ENCODE measurements at regions not wholly inside any gene's neighbourhood (a gene's known extent, or its start where the extent isn't known, plus 50 kb on each side); places are given as distances from the start of the nearest gene placed in this dataset.

GRCh38 chr6:168197636-168198301 is 118.8 kb upstream of the FRMD1 start:
- Mint-ChIP-seq H3K4me3 (no peak overlapping the region), H3K27me3 (no peaks in the 10 kb centered on the region), H3K4me1 (no peaks in the 10 kb centered on the region), H3K27ac (no peak overlapping the region), H3K9me3 (no peaks in the 10 kb centered on the region), H3K36me3 (no peaks in the 10 kb centered on the region)
- ATAC-seq (ENCODE audit: low read depth) (no peak), DNase-seq (no peak)
- POLR2A ChIA-PET: no interaction called here

DNA sequence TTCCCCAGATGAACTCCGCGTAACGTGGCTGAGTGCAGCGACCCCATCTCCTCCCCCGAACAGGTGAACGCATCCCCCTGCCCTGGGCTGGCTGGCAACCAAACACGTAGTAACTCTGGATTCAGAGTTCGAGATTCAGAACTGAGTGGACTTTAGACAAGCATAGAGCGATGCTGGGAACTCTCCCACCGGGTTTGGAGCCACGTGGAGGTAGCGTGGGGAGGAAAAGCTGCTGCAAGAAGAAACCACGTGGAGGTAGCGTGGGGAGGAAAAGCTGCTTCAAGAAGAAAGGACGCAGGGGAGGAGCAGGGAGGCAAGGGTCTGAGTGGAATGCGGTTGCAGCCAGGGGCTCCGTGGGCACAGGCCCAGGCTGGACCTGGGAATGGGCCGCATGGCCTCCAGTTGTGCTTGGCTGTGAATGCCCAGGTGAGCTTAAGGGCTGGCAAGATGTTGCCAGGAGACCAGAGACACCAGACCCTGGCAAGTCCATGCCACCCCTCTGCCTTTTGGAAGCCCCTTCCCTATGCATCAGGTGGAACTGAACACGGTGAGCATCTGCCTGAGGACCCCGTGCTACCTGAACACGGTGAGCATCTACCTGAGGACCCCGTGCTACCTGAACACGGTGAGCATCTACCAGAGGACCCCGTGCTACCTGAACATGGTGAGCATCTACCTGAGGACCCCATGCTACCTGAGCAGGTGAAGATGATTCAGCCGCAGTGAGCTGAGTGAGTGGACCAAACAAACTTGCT is 118.0 kb upstream of the FRMD1 start:
- no peak for DNase-seq

DNA sequence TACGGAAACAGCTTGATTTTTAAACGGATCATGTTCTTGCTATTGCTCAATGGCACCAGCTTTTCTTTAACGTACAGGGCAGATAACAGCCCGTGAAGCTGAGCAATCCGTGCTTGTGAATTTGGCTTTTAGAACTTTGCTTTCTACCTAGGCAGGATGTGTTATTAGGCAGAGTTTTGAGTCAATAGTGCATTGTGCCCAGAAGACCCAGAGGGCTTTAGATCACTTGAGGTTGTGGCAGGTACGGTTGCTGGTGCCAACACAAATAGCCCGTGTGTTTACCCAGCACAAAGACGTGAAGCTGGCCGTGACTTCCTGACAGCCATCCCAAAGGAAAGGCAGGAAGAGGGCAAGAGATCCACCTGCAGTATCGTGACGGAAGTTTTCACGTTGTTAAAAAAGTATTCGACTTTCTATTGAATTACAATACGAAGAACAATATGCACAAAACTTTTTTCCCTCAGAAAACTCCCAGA is 117.4 kb upstream of the FRMD1 start:
- ATAC-seq (ENCODE audit: low read depth) (no peak), DNase-seq (no peak)
- Mint-ChIP-seq H3K9me3 (no peaks in the 10 kb centered on the region), H3K4me3 (no peak overlapping the region), H3K27me3 (no peaks in the 10 kb centered on the region), H3K27ac (no peak overlapping the region), H3K4me1 (no peaks in the 10 kb centered on the region), H3K36me3 (no peaks in the 10 kb centered on the region)
- POLR2A ChIA-PET: no interaction called here

More for the DNA sequence above, 118.0 kb upstream of the FRMD1 start:
- Mint-ChIP-seq H3K4me3 (no peak overlapping the region), H3K27me3 (no peaks in the 10 kb centered on the region), H3K27ac (no peak overlapping the region), H3K36me3 (no peaks in the 10 kb centered on the region), H3K9me3 (no peaks in the 10 kb centered on the region), H3K4me1 (no peaks in the 10 kb centered on the region)
- POLR2A ChIA-PET: no interaction called here
- ATAC-seq (ENCODE audit: low read depth): no peak

- Mint-ChIP-seq H3K36me3 (no peaks in the 10 kb centered on the region), H3K27me3 (no peaks in the 10 kb centered on the region), H3K27ac (no peak overlapping the region), H3K9me3 (no peaks in the 10 kb centered on the region), H3K4me1 (no peaks in the 10 kb centered on the region), H3K4me3 (no peak overlapping the region)
- POLR2A ChIA-PET: no interaction called here
- no peak for ATAC-seq (ENCODE audit: low read depth)
- no peak for DNase-seq
These were observed 116.7 kb upstream of the FRMD1 start for GRCh38 chr6:168195712-168196111.

DNA sequence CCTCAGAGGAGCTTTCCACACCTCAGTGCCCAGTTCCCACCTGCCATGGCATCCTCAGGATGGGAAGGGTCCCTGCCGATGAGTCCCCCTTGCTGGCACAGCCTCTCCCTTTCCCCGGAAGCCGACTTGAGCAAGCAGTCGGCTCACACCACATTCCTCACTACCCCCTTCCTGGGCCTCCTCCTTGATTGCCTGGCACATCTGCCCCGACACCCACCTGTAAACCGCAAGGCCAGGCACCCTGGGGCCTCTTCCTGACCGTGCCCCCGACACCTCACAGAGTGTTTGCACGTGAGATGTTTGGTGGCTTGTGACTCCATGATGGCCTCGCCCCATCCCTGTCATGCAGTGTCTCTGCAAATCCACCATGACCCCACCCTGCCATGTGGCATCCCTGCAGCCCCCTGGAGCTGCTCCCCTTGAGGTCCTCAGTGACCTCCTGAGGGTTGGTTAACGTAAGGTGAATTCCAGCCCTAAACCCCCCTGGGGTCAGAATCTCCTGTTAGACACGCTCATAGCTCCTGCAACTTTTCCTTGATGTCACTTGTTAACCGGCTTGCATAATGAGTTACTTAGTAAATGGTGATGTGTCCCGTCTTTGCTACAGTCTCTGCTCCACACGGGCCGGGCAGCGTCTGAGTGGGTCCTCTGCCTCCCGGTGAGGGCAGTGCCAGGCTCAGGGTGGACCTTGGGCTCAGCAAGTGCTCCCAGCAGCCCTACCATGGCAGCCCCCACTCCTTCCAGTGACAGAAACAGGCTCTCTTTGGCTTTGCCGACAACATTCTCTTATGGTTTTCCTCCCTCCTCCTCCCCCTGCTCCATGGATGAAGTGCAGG is 115.9 kb upstream of the FRMD1 start:
- DNase-seq (no peak), ATAC-seq (ENCODE audit: low read depth) (no peak)
- Mint-ChIP-seq H3K4me1 (no peaks in the 10 kb centered on the region), H3K9me3 (no peaks in the 10 kb centered on the region), H3K4me3 (no peak overlapping the region), H3K36me3 (no peaks in the 10 kb centered on the region), H3K27ac (no peak overlapping the region), H3K27me3 (no peaks in the 10 kb centered on the region)
- POLR2A ChIA-PET: no interaction called here

DNA sequence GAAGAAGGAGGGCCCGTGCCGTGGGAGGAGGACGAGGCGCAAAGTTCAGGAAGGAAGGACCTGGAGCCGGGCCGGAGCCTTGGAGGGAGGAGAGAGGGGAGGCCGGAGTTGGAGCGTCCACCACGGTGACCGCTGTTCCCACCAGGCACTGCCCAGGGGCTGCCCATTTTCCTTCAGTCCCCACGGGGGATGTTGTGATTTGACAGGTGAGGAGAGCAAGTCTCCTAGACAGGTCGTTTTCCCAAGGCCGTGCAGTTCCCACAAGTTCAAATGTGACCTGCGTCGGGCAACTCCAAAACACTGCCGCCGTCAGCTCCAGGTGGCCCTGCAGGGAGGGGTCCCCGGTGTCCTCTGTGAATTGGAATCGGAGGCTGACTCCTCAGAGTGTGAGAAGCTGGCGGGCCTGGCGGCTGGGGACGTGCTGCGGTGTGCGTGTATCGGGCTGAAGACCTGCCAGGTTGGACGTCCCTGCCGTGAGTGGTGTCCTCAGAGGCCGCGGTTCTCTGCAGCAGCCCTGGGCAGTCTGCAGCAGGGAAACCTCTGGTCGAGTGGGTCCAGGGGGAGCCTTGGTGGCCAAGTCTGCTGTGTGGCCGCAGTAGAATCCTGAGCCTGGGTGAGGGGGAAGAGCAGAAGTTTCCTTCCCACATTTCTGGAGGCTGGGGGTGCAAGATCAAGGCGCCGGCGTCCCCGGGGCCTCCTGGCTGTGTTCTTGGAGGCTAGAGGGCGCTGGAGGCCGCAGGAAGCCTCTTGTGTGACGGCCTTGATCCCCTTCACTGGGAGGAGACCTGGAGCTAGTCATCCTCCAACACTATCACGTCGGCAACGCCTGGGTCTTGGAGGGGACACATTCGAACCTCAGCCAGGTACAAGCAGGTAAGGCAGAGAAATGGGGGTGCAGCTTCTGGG is 115.1 kb upstream of the FRMD1 start:
- Mint-ChIP-seq H3K4me3 (no peak overlapping the region), H3K36me3 (no peaks in the 10 kb centered on the region), H3K27me3 (no peaks in the 10 kb centered on the region), H3K4me1 (no peaks in the 10 kb centered on the region), H3K9me3 (no peaks in the 10 kb centered on the region), H3K27ac (no peak overlapping the region)
- POLR2A ChIA-PET: no interaction called here
- ATAC-seq (ENCODE audit: low read depth) (no peak), DNase-seq (no peak)

DNA sequence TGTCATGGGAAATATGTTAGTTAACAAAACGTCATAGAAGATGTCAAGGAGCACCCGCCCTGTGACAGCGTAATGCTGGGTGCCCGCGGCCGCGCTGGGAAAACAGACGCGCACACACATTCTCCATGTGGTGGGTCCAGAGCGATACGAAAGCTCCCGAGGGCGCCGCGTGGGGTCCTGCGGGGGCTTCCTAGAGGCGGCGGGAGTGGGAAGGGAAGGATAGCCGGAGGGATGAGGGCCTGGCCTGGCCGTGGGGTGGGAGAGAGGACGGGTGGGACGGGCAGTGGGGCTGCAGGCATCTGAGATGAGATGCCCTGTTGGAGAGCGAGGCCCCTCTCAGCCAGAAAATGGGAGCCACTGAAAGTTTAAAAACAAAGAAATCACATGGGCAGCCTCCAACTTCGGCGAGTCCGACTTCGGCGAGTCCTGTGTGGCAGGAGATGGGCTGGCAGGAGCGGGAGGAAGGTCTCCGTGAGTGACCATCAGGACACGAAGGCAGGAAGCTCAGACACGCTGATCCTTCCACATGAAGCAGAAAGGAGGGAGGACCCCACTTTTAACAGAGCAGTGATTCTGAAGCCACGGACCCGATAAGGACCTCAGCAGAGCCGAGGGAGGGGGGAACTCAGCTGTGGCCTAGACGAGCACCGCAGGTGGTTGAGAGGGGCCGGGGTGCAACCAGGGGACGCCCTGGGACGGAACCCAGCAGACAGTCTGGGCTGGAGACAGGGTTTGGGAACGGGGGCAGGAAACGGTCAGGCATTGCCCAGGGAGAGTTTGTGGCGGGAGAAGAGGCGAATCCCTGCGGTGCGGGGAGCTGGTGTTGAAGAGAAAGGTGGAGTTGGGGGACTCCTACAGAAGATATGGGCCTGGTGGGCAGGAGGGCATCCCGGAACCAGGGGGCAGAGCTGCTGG is 114.1 kb upstream of the FRMD1 start:
- POLR2A ChIA-PET: no interaction called here
- no peak overlapping the region for H3K4me3 Mint-ChIP-seq
- DNase-seq: no peak
- H3K4me1 Mint-ChIP-seq: no peaks in the 10 kb centered on the region
- H3K36me3 Mint-ChIP-seq: no peaks in the 10 kb centered on the region
- no peaks in the 10 kb centered on the region for H3K27me3 Mint-ChIP-seq
- no peak for ATAC-seq (ENCODE audit: low read depth)
- no peaks in the 10 kb centered on the region for H3K9me3 Mint-ChIP-seq
- H3K27ac Mint-ChIP-seq: no peak overlapping the region

DNA sequence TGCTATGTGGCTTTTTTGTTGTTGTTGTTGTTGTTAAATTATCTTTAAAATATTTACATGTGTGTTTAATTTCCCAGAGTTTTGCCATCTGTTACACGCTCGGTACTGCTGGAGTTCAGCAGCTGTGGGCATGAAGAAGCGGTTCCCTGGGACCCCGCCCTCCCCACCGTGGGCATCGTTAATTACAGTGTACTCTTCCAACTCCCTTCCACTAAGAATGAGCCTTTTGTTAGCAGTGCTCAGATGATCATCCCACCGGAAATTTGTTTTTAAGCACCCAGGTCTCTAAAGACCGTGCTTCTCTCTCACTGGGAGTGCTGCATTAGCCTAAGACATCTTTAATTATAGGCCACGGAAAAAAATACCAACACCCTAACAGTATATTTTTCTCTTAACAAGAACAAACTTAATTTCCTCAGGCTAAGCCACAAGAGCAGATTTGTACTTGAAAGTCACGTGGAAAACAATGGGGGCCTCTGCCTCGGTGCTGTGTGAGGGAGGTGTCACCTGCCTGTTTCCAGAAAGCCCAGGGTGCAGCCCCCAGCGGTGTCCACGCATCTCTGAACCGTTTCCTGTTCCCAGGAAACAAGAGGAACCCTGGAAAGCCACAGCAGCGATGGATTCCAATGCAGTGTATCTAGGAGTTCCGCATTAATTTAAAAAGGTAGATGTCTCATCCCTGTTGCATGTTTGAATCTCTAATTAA is 113.3 kb upstream of the FRMD1 start:
- no peaks in the 10 kb centered on the region for H3K27me3 Mint-ChIP-seq
- POLR2A ChIA-PET: no interaction called here
- no peaks in the 10 kb centered on the region for H3K4me1 Mint-ChIP-seq
- no peaks in the 10 kb centered on the region for H3K36me3 Mint-ChIP-seq
- no peak overlapping the region for H3K4me3 Mint-ChIP-seq
- H3K9me3 Mint-ChIP-seq: no peaks in the 10 kb centered on the region
- no peak overlapping the region for H3K27ac Mint-ChIP-seq
- ATAC-seq (ENCODE audit: low read depth) (no peak), DNase-seq (no peak)

DNA sequence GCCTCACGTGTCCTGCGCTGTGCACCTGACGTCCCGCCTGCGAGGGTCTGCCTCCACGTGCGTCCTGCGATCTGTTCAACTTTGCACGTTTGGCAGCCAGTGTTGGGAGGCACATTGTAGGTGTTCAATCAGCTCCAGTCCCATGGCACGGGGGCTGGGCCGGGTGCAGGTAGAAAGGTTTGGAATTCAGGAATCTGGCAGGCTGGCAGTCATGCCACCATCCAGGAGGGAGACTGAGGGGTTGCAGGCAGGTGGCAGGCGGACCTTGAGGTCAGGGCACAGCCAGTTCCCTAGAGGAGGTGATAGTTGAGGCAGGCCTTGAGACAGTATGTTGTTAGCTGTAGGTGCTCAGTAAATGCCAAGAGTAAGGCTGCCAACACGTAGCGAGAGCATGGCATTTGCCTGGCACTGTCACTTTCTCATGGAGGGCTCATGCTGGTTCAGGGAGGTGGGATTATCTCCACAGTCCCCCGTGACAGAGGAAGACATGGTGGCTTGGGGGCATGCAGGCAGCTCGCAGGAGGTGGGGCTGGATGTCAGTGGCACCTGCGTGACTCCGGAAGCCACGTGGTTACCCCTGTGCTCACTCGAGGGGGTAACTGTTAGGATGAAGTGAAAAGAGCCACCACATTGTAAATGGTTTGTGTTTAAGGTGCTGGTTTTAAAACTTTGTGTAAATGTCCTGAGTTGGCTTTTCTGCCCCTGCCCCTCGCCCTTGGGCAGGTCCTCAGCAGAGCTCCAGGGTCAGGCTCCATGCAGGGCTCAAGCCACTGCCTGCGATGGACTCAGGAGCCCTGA is 111.8 kb upstream of the FRMD1 start:
- H3K4me1 Mint-ChIP-seq: no peaks in the 10 kb centered on the region
- POLR2A ChIA-PET: no interaction called here
- no peaks in the 10 kb centered on the region for H3K27me3 Mint-ChIP-seq
- no peak overlapping the region for H3K27ac Mint-ChIP-seq
- no peaks in the 10 kb centered on the region for H3K9me3 Mint-ChIP-seq
- DNase-seq: no peak
- ATAC-seq (ENCODE audit: low read depth): no peak
- H3K36me3 Mint-ChIP-seq: no peaks in the 10 kb centered on the region
- H3K4me3 Mint-ChIP-seq: no peak overlapping the region

DNA sequence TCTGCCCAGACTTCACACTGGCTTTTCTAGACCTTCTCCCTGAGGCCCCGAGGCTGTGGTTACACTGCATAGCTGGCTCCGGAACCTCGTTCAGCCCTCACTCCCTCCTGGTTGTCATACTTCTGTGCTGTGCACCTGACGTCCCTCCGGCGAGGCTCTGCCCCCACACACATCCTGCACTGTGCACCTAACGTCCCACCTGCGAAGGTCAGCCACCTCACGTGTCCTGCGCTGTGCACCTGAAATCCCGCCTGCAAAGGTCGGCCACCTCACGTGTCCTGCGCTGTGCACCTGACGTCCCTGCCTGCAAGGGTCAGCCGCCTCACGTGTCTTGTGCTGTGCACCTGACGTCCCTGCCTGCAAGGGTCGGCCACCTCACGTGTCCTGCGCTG is 111.0 kb upstream of the FRMD1 start:
- Mint-ChIP-seq H3K4me3 (no peak overlapping the region), H3K9me3 (no peaks in the 10 kb centered on the region), H3K27me3 (no peaks in the 10 kb centered on the region), H3K36me3 (no peaks in the 10 kb centered on the region), H3K4me1 (no peaks in the 10 kb centered on the region), H3K27ac (no peak overlapping the region)
- POLR2A ChIA-PET: no interaction called here
- DNase-seq: no peak
- no peak for ATAC-seq (ENCODE audit: low read depth)

GRCh38 chr6:168189200-168190013 is 110.4 kb upstream of the FRMD1 start:
- no peaks in the 10 kb centered on the region for H3K4me1 Mint-ChIP-seq
- no peaks in the 10 kb centered on the region for H3K36me3 Mint-ChIP-seq
- ATAC-seq (ENCODE audit: low read depth) (no peak), DNase-seq (no peak)
- H3K27me3 Mint-ChIP-seq: no peaks in the 10 kb centered on the region
- no peak overlapping the region for H3K27ac Mint-ChIP-seq
- POLR2A ChIA-PET: no interaction called here
- H3K9me3 Mint-ChIP-seq: no peaks in the 10 kb centered on the region
- H3K4me3 Mint-ChIP-seq: no peak overlapping the region

Measured in activated naive CD8-positive, alpha-beta T cell treated with anti-CD3 and anti-CD28 coated beads, Interleukin-2, amount 10 ng/mL, durations not matched to agents 7 days and 5 days (primary cell).